ENCODE measurements at regions not wholly inside any gene's neighbourhood (a gene's known extent, or its start where the extent isn't known, plus 50 kb on each side); places are given as distances from the start of the nearest gene placed in this dataset.
A peak's percentile ranks its signal among the peaks of the same experiment; 100 is the strongest.

- Histone ChIP-seq H3K27me3 (peaks cover 0 to 10% (median 0%) of the 10 kb centered on the region in 9 donors), H3K9me3 (no peaks in the 10 kb centered on the region), H3K36me3 (no peaks in the 10 kb centered on the region), H3K27ac (no peak overlapping the region), H3K4me3 (no peak overlapping the region), H3K4me1 (peaks cover 0 to 3% (median 0%) of the 10 kb centered on the region in 12 donors)
- intact Hi-C loops (cut with DNase I), result no loop called here
- ATAC-seq (no peak), DNase-seq (no peak)
- no peak for TF ChIP-seq CTCF (IDR thresholded peaks at IDR 0.05)
- TF ChIP-seq POLR2A (IDR thresholded peaks at IDR 0.05), result no peak
These were observed 71.2 kb upstream of the TMEM164 start for GRCh38 chrX:109931677-109932076.

- H3K27me3 ChIP-seq, result peaks cover 0 to 13% (median 0%) of the 10 kb centered on the region in 9 donors
- no peak overlapping the region for H3K4me3 ChIP-seq
- no peaks in the 10 kb centered on the region for H3K4me1 ChIP-seq
- no peaks in the 10 kb centered on the region for H3K36me3 ChIP-seq
- TF ChIP-seq POLR2A (IDR thresholded peaks at IDR 0.05), result no peak
- no peak for TF ChIP-seq CTCF (IDR thresholded peaks at IDR 0.05)
- no peaks in the 10 kb centered on the region for H3K9me3 ChIP-seq
- DNase-seq (no peak), ATAC-seq (peak in 1 of 4 donors; percentile 30)
- H3K27ac ChIP-seq, result no peak overlapping the region
- WGBS, 4 donors, result 50 to 83% (median 56%) methylated on average over 1 of the region's 1 CpG
- intact Hi-C loops (cut with DNase I), result no loop called here
These were observed 68.5 kb upstream of the TMEM164 start for GRCh38 chrX:109934434-109934833.

GRCh38 chrX:109934935-109935334 is 68.0 kb upstream of the TMEM164 start:
- WGBS, 4 donors, result 37 to 79% (median 63%) methylated on average over 5 of the region's 5 CpGs
- intact Hi-C loops (cut with DNase I), result no loop called here
- H3K27me3 ChIP-seq, result peaks cover 0 to 17% (median 0%) of the 10 kb centered on the region in 9 donors
- H3K9me3 ChIP-seq, result no peaks in the 10 kb centered on the region
- H3K4me3 ChIP-seq, result no peak overlapping the region
- no peak for TF ChIP-seq CTCF (IDR thresholded peaks at IDR 0.05)
- no peak for TF ChIP-seq POLR2A (IDR thresholded peaks at IDR 0.05)
- no peak for DNase-seq
- no peak overlapping the region for H3K27ac ChIP-seq
- no peaks in the 10 kb centered on the region for H3K36me3 ChIP-seq
- no peaks in the 10 kb centered on the region for H3K4me1 ChIP-seq
- ATAC-seq, result peak in 2 of 4 donors; percentile 22 to 58

GRCh38 chrX:109936114-109936513 is 66.8 kb upstream of the TMEM164 start:
- WGBS, 4 donors, result 69 to 97% (median 79%) methylated on average over 3 of the region's 3 CpGs
- Histone ChIP-seq H3K4me1 (no peaks in the 10 kb centered on the region), H3K27ac (no peak overlapping the region), H3K36me3 (no peaks in the 10 kb centered on the region), H3K4me3 (no peak overlapping the region), H3K9me3 (no peaks in the 10 kb centered on the region), H3K27me3 (peaks cover 0 to 17% (median 0%) of the 10 kb centered on the region in 9 donors)
- TF ChIP-seq CTCF (IDR thresholded peaks at IDR 0.05) (no peak), POLR2A (IDR thresholded peaks at IDR 0.05) (no peak)
- ATAC-seq (peak in 2 of 4 donors; percentile 66 to 77), DNase-seq (no peak)
- intact Hi-C loops (cut with DNase I), result no loop called here
